ENCODE measurements at regions not wholly inside any gene's neighbourhood (a gene's known extent, or its start where the extent isn't known, plus 50 kb on each side); places are given as distances from the start of the nearest gene placed in this dataset.

DNA sequence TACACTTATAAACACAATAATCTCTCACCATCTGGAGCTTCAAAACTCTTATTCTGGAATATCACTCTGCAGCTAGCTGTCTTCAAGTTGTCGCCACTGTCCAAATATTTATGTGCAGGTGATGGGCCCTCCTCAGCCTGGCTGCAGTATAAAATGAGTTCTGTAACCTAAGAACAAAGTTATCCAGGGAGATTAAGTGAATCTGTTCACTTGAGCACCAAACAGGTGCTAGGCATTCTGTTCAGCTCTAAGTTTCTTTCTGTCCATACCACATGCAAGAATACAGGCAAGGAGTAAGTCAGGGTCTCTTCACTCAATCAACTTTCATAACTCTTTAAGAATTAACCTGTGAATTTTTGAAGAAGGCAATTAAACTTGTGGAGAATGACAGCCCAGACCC lies 344.1 kb downstream of the PLK2 start:
- DNase-seq (ENCODE audit: low read depth, low spot score): no peak

DNA sequence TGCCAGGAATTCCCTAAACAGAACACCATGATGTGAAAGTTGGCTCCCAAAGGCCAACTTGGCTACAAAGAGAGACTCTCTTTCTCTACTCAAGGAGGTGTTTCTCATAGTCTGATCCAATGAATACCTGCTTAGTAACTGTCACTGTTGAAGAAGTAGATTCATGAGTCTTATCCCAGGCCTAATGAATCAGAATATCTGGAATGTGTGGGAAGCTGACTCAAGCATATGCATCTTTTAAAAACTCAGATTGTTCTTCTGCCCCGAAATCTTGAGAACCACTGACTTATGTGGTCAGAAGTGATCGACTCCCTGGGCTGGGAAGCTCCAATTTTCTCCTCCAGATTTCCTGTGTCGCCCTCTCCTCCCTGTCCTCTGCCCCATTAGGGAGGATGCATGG lies 345.6 kb downstream of the PLK2 start:
- DNase-seq (ENCODE audit: low read depth, low spot score): no peak

DNA sequence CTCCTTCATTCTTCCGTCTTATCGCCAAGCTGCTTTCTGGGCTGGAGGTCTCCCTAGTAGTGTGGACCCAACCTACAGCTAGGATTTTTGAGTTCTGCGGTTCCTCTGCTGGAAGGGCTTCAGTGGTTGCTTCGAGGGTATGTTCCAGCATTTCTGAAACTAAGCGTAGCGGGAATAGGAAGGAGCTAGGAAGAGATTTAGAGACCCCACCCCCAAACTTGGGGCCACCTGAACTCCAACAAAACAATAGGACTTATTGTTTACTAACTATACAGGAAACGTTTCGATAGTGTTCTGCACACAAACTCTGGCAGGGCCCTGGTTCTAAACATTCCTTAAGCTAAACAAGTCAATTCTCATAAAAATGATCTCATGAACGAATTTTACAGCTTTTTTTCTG lies 346.7 kb downstream of the PLK2 start:
- no peak for DNase-seq (ENCODE audit: low read depth, low spot score)

DNA sequence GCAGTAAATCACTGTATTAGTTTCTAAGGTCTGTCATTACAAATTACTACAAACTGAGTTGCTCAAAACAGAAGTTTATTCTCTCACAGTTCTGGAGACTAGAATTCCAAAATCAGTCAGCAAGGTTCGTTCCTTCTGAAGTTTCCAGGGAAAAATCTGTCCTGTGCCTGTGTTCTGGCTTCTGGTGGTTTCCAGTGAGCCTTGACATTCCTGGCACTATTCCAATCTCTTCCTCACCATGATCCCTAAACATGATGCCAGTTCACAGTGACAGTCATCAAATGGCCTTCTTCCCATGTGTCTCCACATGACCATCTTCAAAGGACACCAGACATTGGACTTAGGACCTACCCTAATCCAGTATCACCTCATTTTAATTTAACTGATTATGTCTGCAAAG lies 351.4 kb downstream of the PLK2 start:
- DNase-seq (ENCODE audit: low read depth, low spot score): no peak

DNA sequence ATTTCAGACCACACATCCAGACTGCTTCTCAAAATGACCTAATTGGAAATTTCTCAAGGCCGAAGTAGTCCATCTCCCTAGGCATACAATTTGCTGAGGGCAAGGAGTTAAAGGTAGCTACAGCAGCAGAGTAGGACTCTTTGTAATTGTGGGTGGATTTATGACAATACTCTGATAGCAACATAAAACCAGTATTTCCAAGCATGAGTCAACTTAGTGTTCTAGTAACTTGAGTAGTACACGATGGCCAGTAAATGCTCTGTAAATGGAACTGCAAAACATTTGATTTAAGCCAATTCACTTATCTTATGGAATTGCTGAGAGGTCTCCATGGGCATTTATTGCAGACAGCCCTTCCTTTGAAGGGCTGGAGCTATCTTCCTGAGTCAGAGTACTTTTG lies 352.2 kb downstream of the PLK2 start:
- no peak for DNase-seq (ENCODE audit: low read depth, low spot score)

DNA sequence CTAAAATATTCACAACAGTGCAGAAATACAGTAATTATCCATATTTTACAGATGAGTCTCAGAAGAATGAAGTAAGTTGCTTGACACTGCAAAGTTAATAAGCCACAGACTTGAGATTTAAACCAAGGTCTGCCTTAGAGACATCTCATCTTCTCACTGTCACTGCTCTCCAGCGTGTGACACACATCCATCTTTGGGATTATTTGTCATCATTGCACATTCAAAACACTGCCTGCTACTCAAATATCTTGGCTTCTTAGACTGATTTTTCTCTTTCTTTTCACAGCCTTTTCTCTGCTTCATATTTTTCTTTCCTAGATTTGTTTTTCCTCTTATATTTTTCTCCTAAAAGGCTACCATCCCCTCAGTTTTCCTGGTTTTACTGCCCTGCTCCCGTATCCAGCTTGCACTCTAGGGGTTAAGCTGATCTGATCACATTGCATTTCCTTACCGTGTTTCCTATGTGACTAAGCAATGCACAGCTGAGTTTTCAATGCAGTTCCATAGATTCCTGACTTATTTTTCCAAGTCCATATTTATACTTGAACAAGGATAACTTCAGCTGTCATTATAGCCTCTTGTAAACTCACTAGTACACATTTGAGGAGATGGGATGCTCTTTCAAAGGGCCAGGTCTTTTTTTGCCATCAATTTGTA lies 353.0 kb downstream of the PLK2 start:
- DNase-seq (ENCODE audit: low read depth, low spot score): no peak

DNA sequence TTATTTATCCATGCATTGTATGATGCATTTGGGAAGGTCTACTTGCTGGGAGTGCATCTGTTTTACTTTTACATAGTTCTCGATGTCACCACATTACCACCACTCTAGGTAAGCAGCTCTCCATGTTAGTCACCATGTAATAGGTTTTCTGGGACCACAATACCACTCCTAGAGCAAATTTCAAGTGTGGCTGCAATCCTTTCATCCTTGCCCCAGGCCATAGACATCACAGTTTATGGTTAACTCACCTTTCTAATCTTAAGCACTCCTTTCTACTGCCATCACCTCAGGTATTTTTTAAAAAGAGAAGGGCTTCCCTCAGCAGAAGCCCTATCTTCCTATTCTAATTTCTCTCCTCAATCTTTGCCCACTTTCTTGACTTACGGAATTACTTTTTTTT lies 354.1 kb downstream of the PLK2 start:
- DNase-seq (ENCODE audit: low read depth, low spot score): no peak

DNA sequence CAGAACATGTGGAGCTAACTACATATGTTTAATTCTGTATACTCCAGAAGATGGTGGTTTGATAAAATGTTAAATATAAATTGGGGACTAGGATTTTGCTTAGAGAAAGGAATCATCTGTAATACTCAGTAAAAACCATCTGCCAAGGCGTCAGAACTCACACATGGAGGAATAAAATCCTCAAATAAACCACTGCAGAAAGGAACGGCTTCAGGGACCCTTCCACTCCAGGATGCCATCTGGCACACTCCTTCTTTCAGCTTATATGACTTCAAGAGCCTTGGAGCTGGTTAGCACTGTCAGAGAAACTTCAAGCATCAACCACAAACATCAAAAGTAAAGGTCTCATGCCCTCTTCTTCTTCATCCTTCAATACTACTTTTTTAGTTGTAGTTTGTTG lies 360.6 kb downstream of the PLK2 start:
- no peak for DNase-seq (ENCODE audit: low read depth, low spot score)

DNA sequence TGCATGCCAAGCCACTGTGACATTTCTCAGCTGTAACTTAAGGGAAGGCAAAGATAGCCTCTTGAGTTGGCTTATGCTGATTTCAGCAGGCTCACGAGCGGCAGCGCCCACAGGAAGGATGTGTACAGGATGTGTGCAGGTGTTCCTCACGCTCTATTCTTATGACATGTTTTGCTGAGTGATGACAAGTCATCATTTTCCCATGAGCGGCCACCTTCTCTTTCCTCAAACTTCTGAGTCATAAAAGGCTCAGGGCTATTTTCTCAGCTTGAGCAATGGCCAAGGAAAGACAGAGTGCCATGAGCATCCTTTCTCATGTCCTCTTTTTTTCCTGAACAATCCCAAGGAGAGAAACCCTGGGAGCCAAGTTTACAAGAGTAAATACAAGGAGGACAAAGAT lies 365.9 kb downstream of the PLK2 start:
- DNase-seq (ENCODE audit: low read depth, low spot score): no peak

DNA sequence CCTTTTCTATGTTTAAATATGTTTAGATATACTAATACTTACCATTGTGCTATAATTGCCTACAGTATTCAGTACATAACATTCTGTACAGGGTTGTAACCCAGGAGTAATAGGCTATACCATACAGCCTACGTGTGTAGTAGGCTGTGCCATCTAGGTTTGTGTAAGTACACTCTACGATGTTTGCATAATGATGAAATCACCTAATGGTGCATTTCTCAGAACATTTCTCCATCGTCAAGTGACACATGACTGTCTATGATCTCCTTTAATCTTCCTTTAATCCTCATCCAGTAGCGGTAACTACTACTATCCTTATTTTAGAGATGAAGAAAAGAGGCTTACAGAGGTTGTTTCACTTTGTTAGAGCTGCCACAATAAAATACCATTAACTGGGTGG lies 369.2 kb downstream of the PLK2 start:
- no peak for DNase-seq (ENCODE audit: low read depth, low spot score)

DNA sequence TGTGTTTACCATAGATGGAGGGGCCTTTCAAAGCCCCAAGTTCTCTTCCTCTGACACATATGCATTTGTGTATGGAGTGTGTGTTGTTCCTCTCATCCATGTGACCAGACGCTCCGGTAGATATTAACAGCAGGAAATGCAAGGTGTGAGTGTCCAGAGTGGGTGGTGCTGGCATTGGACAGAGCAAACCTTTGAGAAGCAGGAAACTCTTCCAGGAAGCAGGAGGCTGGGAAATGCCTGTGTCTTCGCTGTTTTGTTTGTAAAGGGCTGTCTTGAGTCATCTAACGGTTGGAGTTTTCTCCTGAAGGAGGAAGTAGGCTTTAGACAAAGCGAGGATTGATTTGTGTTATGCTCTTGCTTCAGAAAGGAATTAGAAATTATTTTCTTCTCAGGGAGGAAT lies 370.9 kb downstream of the PLK2 start:
- no peak for DNase-seq (ENCODE audit: low read depth, low spot score)

DNA sequence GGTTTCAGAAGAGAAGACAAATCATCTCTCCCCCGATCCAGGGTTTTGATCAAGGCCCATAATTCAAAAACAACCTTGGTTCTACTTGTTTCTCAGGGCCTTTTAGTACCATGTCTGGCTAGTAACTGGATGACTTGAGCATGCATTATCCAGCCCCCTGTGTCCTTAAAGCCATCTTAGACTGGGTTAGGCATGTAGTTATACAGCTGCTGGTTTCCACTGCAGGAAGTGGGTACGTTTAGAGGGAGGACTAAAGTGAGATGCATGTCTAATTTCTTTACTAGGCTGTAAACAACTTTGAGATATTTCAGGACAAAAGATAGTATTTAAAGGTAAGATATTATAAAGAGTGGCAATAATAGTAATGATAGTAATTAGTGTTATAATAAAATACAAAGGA lies 372.0 kb downstream of the PLK2 start:
- DNase-seq (ENCODE audit: low read depth, low spot score): no peak

DNA sequence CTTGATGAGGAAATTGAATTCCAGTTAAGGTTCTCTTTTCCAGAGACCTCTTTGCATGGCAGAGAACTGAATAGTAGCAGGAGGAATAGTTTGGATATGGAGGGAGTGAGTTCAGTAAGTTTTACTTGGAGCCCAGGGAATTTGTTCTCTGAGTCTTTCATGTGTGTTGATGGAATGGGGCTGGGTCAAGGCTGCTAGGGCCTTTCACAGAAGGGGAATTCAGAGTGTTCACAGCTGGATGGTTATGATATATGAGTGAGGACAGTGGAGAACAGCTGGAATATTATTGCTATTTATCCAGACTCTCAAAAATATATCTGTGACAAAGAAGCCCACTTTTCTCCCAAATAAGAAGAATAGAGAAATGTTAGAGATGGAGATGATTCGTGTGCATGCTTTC lies 372.8 kb downstream of the PLK2 start:
- no peak for DNase-seq (ENCODE audit: low read depth, low spot score)

DNA sequence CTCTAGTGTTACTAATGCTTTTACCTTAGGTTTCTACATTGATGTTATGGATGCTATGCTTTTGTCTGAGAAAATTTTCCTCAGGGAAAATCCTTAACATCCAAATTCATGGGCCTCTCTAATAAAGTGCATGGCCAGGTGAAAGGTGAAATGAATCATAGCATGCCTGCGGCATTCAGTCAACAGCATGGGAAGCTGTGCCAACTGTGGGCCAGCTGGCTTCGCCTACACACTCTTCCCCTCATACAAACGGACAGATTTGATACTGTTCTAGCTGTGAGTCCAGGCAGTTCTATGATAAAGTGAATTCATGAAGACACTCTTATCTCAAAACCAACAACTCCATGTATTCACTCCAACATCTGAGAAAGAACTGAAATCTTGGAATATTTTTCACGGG lies 374.1 kb downstream of the PLK2 start:
- no peak for DNase-seq (ENCODE audit: low read depth, low spot score)

DNA sequence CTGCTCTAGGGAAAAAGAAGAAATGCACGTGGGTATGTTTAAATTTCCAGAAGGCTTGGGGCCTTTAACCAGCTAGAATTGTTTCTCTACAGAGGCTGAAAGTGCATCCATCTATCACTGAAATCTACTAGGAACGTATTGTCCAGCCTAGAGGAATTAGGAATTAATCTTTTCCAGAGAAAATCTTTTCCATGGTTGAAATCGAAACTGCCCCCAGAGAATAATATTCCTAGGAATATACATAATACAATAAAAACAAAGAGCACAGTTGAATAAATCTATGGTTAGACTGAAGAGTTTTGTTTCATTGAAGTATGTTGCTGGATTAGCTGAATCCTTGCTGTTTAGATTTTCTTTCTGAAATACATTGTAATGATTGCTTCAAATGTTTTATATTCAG lies 378.5 kb downstream of the PLK2 start:
- no peak for DNase-seq (ENCODE audit: low read depth, low spot score)

DNA sequence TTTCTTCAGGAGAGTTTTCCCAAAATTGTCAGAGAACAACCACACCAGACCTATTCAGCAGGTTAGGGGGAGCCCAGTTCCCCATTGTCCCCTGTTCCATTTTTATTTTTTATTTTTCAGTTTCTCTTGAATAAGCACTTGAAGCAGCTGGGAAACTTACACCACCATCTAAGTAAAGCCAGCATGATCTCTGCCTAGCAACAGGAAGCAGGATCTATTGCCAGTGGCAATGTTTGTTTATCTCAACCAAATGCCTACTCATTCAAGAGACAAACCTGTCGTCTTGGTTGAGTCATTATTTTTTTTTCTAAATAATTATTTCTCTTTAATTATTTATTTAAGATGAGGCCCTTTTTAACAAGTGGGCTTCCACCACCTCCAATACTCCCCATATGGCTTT lies 379.3 kb downstream of the PLK2 start:
- DNase-seq (ENCODE audit: low read depth, low spot score): no peak

DNA sequence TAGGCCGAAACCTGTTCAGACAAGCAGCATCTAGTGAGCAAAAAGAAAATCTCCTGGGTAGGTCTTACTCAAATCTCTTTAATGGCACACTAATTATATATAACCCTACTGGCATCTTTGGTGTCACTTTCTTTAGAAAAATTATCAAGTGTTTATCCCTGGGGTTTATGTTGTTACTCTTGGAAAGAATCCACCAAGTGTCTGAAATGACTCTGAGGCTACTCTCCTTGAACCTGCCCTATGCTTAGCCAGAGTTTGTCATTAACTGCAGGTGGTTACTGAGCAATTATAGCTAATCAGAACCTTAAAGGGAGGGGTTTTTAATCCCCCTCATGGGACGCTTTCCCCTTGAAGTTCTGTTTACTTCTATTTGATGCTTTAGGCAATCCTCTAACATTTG lies 381.9 kb downstream of the PLK2 start:
- no peak for DNase-seq (ENCODE audit: low read depth, low spot score)

DNA sequence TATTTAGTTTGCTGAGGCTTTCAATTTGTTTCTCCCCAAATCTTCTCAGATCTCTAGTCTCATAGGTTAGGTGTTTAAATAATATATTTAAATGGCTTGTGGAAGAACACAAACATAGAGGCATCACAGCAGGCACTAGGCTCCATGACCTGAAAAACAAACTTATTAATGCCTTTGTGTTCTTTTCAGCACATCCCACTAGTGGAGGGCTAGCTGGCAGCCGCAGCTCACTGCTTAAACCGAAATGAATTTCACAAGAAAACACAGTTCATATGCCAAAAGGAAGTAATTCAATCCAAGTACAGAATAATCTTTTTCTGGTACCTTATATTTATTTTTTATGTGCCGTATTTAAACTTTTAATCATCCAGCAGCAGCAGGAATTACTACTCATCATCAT lies 382.5 kb downstream of the PLK2 start:
- DNase-seq (ENCODE audit: low read depth, low spot score): peak; percentile 62

DNA sequence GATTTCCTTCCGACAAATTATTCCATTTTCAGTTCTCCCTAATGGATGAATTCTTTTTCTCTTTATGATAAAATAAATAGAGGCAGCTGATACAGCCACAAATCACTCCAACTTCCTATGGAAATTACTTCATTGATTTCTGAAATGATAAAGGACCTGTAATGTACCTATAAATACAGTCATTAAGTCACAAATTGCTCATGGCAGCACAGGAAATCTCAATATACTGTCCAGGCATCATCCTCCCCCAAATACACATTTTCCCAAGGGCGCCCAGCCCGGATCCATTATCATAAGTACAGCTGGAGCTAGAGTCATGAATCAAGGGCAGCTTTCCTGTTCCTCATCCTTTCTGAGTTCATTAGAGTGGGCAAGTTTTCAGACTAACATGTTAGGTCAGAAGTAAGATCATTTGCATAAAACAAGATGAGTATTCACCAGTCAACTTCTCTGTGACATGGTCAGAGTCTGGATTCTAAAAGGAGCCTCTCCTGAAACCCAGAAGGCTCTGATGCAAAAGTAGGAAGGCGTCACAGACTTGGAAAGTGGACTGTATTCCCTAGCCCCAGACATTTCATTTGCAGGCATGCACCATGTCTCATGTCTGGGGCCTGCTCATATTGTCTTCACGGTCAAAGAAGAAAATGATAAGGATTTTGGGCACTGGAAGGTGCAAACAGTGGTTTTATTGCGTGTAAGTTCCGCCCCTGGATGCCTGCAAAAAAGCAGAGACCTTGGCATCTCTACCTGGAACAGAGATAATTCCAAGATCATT lies 383.2 kb downstream of the PLK2 start:
- DNase-seq (ENCODE audit: low read depth, low spot score): no peak

DNA sequence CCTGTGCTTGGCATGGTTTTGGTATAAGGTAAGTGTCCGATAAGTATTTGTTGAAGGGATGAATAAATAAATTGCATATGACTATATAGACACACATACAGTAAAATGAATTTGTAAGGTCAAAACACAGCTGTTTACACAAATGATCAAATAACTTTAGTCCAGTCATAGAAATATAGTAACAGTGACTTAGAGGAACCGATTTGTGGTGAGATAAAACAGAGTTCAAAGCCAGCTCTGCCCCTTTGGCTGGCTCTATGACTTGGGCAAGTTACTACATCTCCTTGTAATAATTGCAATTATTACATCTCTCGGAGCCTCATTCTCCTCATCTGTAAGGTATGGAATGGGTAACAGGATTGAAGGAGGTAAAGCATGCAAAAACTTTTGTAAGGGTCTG lies 384.0 kb downstream of the PLK2 start:
- DNase-seq (ENCODE audit: low read depth, low spot score): no peak

DNA sequence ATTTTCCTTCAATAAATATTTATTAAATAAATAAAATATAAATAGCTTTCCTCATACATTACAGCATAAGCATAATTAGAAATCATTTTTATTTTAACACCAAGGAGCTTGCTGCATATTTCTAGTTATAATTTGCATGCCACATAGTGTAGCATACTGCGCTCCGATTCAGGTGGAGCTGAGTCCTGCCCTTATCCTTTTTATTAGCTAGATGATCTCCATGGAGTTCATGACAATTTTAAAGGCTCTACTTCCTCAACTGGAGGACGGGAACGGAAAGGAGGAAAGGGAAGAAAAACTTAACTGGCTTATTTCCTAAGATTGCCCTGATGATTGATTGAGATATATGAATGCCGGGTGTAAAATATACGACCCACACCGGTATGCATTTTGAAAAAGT lies 385.2 kb downstream of the PLK2 start:
- DNase-seq (ENCODE audit: low read depth, low spot score): no peak

DNA sequence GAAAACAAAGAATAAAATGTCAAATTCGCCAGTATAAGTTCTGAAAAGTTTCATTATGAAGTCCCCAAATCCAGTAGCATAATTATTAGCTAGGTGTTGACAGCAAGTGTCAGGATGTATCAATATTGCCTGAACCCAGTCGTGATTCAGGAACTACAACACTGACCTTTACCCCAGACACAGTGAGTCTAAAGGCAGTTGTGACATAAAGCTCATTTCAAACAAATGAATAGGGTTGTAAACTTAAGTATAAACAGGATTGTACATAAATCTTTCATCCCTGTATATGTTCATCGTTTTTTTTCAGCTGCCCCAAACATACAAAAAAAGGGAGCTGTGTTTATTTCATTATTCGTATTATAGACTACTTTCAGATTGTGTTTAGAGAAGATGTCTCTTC lies 385.7 kb downstream of the PLK2 start:
- no peak for DNase-seq (ENCODE audit: low read depth, low spot score)

DNA sequence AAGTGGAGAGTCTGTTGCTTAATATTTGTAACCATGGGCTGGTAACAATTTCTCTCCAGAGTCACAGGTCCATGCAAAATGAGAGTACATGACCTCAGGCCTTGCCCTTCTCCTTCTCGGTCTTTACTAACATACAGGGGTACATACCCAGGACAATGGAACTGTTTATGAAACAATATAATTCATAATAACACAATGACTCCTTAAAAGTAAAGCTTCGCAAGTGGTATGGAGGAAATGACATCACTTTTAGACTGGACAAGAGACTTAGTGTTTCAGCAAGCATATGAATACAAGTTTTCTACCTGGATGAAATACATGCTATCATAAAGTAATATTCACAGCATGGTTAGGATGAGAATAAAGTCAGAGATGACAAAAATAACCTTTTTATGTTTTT lies 386.6 kb downstream of the PLK2 start:
- no peak for DNase-seq (ENCODE audit: low read depth, low spot score)
